ENCODE measurements at regions not wholly inside any gene's neighbourhood (a gene's known extent, or its start where the extent isn't known, plus 50 kb on each side); places are given as distances from the start of the nearest gene placed in this dataset.

DNA sequence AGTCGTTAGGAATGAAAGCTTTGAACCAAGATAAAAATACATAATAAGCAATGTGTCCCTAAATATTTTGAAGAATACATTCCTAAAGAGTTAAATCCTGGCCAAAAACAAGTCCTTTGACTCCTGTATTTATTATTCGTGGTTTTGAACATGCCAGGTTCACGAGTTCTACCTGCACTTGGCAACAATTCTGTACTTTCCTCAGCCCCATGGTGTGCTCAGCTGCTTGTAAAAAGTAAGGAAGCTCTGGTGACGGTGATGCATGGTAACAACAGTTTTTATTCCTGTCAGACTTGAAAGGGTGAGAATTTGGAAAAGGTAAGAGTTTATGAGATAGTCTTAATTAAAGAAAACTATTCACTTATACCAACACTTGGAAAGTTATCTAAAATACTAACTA is 95.0 kb upstream of the KLF12 start:
- H3K9me2 ChIP-seq (replicated peaks; ENCODE audit: control insufficient read depth, low read length), result no peaks in the 10 kb centered on the region
- H3K4me3 ChIP-seq (ENCODE audit: low read length), result no peak overlapping the region
- H3K27ac ChIP-seq (ENCODE audit: low read depth, low read length), result no peak overlapping the region
- H4K20me1 ChIP-seq (ENCODE audit: control insufficient read depth, insufficient read depth, low read depth, low read length), result no peaks in the 10 kb centered on the region
- no peaks in the 10 kb centered on the region for H3K4me1 ChIP-seq (ENCODE audit: control insufficient read depth, low read length)
- no peak overlapping the region for H3K4me2 ChIP-seq (ENCODE audit: low read length)
- H3K9me3 ChIP-seq (ENCODE audit: control insufficient read depth, insufficient read depth, low read length), result peaks cover 5% of the 10 kb centered on the region; the same call in 1 of the 2 replicates
- no peaks in the 10 kb centered on the region for H3K36me3 ChIP-seq (ENCODE audit: control insufficient read depth, low read length)
- no peaks in the 10 kb centered on the region for H3K79me2 ChIP-seq (ENCODE audit: control insufficient read depth, low read length)
- TF ChIP-seq, protein P1, sequence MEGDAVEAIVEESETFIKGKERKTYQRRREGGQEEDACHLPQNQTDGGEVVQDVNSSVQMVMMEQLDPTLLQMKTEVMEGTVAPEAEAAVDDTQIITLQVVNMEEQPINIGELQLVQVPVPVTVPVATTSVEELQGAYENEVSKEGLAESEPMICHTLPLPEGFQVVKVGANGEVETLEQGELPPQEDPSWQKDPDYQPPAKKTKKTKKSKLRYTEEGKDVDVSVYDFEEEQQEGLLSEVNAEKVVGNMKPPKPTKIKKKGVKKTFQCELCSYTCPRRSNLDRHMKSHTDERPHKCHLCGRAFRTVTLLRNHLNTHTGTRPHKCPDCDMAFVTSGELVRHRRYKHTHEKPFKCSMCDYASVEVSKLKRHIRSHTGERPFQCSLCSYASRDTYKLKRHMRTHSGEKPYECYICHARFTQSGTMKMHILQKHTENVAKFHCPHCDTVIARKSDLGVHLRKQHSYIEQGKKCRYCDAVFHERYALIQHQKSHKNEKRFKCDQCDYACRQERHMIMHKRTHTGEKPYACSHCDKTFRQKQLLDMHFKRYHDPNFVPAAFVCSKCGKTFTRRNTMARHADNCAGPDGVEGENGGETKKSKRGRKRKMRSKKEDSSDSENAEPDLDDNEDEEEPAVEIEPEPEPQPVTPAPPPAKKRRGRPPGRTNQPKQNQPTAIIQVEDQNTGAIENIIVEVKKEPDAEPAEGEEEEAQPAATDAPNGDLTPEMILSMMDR (IDR thresholded peaks at IDR 0.05; ENCODE audit: low read depth, low read length, poor library complexity, severe bottlenecking), result no peak
- no peaks in the 10 kb centered on the region for H3K27me3 ChIP-seq (ENCODE audit: control insufficient read depth, low read length)
- no peaks in the 10 kb centered on the region for H3F3A ChIP-seq (ENCODE audit: control insufficient read depth, insufficient read depth)

DNA sequence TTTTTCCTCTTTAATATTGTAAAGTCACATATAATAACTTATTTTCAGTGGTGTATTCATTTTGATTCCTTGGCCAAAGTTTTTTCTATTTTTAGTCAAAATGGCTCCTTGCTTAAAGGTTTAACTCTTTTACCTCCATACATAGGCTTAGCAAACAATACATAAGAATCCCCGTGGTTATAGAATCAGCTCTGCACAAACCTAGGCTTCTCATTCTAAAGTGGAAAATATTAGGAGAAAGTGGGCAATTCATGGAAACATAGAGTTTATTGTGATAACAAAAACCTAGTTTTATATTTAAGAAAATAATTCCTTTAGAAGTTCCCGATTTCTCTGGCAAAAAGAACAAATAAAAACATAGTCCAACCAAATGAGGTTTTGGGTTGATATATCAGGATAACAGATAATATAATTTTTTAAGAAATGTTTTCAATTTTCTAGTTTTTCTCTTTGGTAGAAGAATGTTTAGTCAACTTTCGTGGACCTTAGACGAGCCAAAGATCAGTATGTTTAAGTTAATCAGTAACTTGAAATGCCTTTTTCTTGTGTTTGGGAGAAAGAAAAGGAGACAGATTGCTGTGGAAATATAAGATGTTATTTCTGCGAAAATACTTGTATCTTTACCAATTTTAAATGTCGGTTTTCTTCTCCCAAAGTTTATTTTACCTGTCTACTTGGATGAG is 93.4 kb upstream of the KLF12 start:
- H4K20me1 ChIP-seq (ENCODE audit: control insufficient read depth, insufficient read depth, low read depth, low read length), result no peaks in the 10 kb centered on the region
- TF ChIP-seq, protein P1 (IDR thresholded peaks at IDR 0.05; ENCODE audit: low read depth, low read length, poor library complexity, severe bottlenecking), result no peak
- no peak for TF ChIP-seq EZH2phosphoT487 (IDR thresholded peaks at IDR 0.05; ENCODE audit: borderline replicate concordance, low read length)
- no peaks in the 10 kb centered on the region for H3K36me3 ChIP-seq (ENCODE audit: control insufficient read depth, low read length)
- H3K9me3 ChIP-seq (ENCODE audit: control insufficient read depth, insufficient read depth, low read length), result peaks cover 5% of the 10 kb centered on the region; the same call in 1 of the 2 replicates
- H3K4me3 ChIP-seq (ENCODE audit: low read length), result no peak overlapping the region
- H3K27me3 ChIP-seq (ENCODE audit: control insufficient read depth, low read length), result no peaks in the 10 kb centered on the region
- no peaks in the 10 kb centered on the region for H3K4me1 ChIP-seq (ENCODE audit: control insufficient read depth, low read length)
- H3K4me2 ChIP-seq (ENCODE audit: low read length), result no peak overlapping the region
- no peaks in the 10 kb centered on the region for H3K9me2 ChIP-seq (replicated peaks; ENCODE audit: control insufficient read depth, low read length)
- no peak overlapping the region for H3K27ac ChIP-seq (ENCODE audit: low read depth, low read length)
- H3K79me2 ChIP-seq (ENCODE audit: control insufficient read depth, low read length), result no peaks in the 10 kb centered on the region
- H3F3A ChIP-seq (ENCODE audit: control insufficient read depth, insufficient read depth), result no peaks in the 10 kb centered on the region

DNA sequence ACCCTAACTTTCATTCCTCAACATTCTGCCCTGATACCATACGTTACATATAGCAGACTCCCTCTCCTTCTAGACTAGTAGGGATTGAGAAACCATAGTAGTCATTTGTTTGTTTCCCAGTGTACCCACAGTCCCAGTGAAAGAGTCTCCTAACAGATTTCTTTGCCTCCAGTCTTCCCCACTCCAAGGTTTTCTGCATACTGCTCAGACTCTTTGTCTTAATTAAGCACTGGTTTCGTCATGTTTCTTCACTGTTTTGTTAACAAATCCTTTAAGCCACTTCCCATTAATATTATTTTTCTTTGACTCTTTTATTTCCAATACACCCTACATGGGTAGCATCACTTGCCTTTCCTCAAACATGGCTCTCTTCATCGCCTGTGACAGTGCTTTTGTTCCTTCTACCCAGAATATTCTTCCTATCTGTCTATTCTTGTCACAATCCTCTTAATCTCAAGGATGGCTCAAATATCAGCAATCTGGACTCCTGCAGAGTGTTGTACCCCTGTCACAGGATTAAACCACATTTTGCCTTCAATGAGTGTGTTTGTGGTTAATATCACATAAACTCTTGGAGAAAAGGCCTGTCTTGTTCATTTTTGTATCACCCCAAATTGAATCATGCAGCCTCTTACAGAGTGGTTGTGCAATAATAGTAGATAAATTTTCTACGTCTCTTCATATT is 92.7 kb upstream of the KLF12 start:
- Histone ChIP-seq H3K27me3 (ENCODE audit: control insufficient read depth, low read length) (no peaks in the 10 kb centered on the region), H3F3A (ENCODE audit: control insufficient read depth, insufficient read depth) (no peaks in the 10 kb centered on the region), H3K4me1 (ENCODE audit: control insufficient read depth, low read length) (no peaks in the 10 kb centered on the region), H3K79me2 (ENCODE audit: control insufficient read depth, low read length) (no peaks in the 10 kb centered on the region), H3K4me2 (ENCODE audit: low read length) (no peak overlapping the region), H3K27ac (ENCODE audit: low read depth, low read length) (no peak overlapping the region), H4K20me1 (ENCODE audit: control insufficient read depth, insufficient read depth, low read depth, low read length) (no peaks in the 10 kb centered on the region), H3K9me3 (ENCODE audit: control insufficient read depth, insufficient read depth, low read length) (peaks cover 5% of the 10 kb centered on the region; the same call in 1 of the 2 replicates), H3K9me2 (replicated peaks; ENCODE audit: control insufficient read depth, low read length) (no peaks in the 10 kb centered on the region), H3K4me3 (ENCODE audit: low read length) (no peak overlapping the region), H3K36me3 (ENCODE audit: control insufficient read depth, low read length) (no peaks in the 10 kb centered on the region)
- no peak for TF ChIP-seq EZH2phosphoT487 (IDR thresholded peaks at IDR 0.05; ENCODE audit: borderline replicate concordance, low read length)
- TF ChIP-seq, protein P1 (IDR thresholded peaks at IDR 0.05; ENCODE audit: low read depth, low read length, poor library complexity, severe bottlenecking), result no peak
